Heart left ventricle (tissue), 13 donors: ENCODE measurements at regions not wholly inside any gene's neighbourhood (a gene's known extent, or its start where the extent isn't known, plus 50 kb on each side); places are given as distances from the start of the nearest gene placed in this dataset.

ENCODE experiments used
- POLR2A ChIP-seq, 2 donors: fragments of 450-650 bp; IDR thresholded peaks; one replicate each; pipeline ENCODE4 v1.6.1; 2017; ENCODE audit warnings: antibody characterized with exemption in 2 of 2, mild to moderate bottlenecking in 2 of 2, moderate library complexity in 2 of 2
- TF ChIP-seq, protein P1 (sequence below), 12 donors: fragments of 200-600 bp; sonication (generic) in 4 of 12; IDR thresholded peaks; one replicate each; pipeline versions ENCODE4 v1.5.0 to v1.8.0; 2018 to 2022; ENCODE audit warnings: antibody characterized with exemption in 12 of 12, mild to moderate bottlenecking in 5 of 12
- donor health status: ischemic (EF 13 %, LVEDD 7.1; RV severe dilation, severe dysfunction).
- donor health status: DM: no; HTN: yes; CAD: no.
- donor health status: DM: no; HTN: no; CAD: no.
- donor health status: ischemic (EF 25% LVEDD 6.9; RV normal size, moderate dysfunction).
- donor health status: ischemic (EF 25% LVEDD 5.7; RV mildly dilated, moderate dysfunction).
- donor health status: ischemic (EF 35%, LVEDD 5.7; RV mildly dilated, moderate dysfunction).
- donor health status: nonischemic (EF 11% LVEDD 7.7; RV severe dilation, severe dysfunction).
- donor health status: DM: yes; HTN: yes; CAD: no.
- donor health status: PGD.
- donor health status: ischemic (EF 29% LVEDD 5.4; RV normal size, mild dysfunction).
- donor health status: nonischemic (EF 23%, LVEDD 6.1; RV moderate dilation, normal function).

DNA sequence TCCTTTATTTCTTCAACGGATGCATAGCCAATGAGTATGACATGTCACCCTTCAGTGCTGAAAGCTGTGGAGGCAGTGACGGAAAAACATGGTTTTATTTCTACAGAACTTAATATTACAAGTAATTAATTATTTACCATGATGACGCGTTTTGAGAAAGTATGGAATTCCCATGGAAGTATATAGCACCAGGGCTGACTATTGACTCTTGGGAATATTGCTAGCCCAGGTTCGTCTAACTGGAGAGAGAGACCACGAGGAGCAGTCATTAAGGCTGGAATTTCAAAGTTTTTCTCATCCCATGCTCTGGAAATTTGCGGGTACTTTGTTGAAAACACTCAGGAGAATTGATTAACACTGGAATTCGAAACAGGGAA lies 155.2 kb upstream of the PRSS16 start:
- TF ChIP-seq, protein P1, sequence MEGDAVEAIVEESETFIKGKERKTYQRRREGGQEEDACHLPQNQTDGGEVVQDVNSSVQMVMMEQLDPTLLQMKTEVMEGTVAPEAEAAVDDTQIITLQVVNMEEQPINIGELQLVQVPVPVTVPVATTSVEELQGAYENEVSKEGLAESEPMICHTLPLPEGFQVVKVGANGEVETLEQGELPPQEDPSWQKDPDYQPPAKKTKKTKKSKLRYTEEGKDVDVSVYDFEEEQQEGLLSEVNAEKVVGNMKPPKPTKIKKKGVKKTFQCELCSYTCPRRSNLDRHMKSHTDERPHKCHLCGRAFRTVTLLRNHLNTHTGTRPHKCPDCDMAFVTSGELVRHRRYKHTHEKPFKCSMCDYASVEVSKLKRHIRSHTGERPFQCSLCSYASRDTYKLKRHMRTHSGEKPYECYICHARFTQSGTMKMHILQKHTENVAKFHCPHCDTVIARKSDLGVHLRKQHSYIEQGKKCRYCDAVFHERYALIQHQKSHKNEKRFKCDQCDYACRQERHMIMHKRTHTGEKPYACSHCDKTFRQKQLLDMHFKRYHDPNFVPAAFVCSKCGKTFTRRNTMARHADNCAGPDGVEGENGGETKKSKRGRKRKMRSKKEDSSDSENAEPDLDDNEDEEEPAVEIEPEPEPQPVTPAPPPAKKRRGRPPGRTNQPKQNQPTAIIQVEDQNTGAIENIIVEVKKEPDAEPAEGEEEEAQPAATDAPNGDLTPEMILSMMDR (IDR thresholded peaks at IDR 0.05): no peak
- no peak for TF ChIP-seq POLR2A (IDR thresholded peaks at IDR 0.05)
